ENCODE measurements at regions not wholly inside any gene's neighbourhood (a gene's known extent, or its start where the extent isn't known, plus 50 kb on each side); places are given as distances from the start of the nearest gene placed in this dataset.

GRCh38 chr11:127202105-127202504 is 201.5 kb upstream of the KIRREL3 start:
- no peak overlapping the region for H3K4me3 ChIP-seq
- H3K36me3 ChIP-seq, result no peaks in the 10 kb centered on the region
- TF ChIP-seq POLR2AphosphoS5 (IDR thresholded peaks at IDR 0.05), result no peak
- TF ChIP-seq POLR2A (IDR thresholded peaks at IDR 0.05), result no peak
- no peak for TF ChIP-seq CTCF (IDR thresholded peaks at IDR 0.05)
- no peaks in the 10 kb centered on the region for H3K9me3 ChIP-seq
- intact Hi-C loops (cut with DNase I), result no loop called here
- H3K27me3 ChIP-seq (replicated peaks; ENCODE audit: insufficient read depth), result no peaks in the 10 kb centered on the region
- no peak overlapping the region for H3K27ac ChIP-seq
- no peaks in the 10 kb centered on the region for H3K4me1 ChIP-seq (replicated peaks)
- no peak for DNase-seq (ENCODE audit: low spot score)

- no peak overlapping the region for H3K4me3 ChIP-seq
- TF ChIP-seq POLR2A (IDR thresholded peaks at IDR 0.05), result no peak
- no peak for TF ChIP-seq CTCF (IDR thresholded peaks at IDR 0.05)
- TF ChIP-seq POLR2AphosphoS5 (IDR thresholded peaks at IDR 0.05), result no peak
- WGBS, result 56% methylated on average over 3 of the region's 3 CpGs
These were observed 198.8 kb upstream of the KIRREL3 start for GRCh38 chr11:127199306-127199801.

GRCh38 chr11:127195501-127196120 is 195.0 kb upstream of the KIRREL3 start:
- no peaks in the 10 kb centered on the region for H3K9me3 ChIP-seq
- intact Hi-C loops (cut with DNase I), result no loop called here
- H3K27ac ChIP-seq, result no peak overlapping the region
- TF ChIP-seq POLR2A (IDR thresholded peaks at IDR 0.05) (no peak), POLR2AphosphoS5 (IDR thresholded peaks at IDR 0.05) (no peak), CTCF (IDR thresholded peaks at IDR 0.05) (no peak)
- H3K27me3 ChIP-seq (replicated peaks; ENCODE audit: insufficient read depth), result no peaks in the 10 kb centered on the region
- no peak overlapping the region for H3K4me3 ChIP-seq
- no peaks in the 10 kb centered on the region for H3K36me3 ChIP-seq
- DNase-seq (ENCODE audit: low spot score), result no peak
- no peaks in the 10 kb centered on the region for H3K4me1 ChIP-seq (replicated peaks)
- WGBS, result 24% methylated on average over 8 of the region's 8 CpGs

More at GRCh38 chr11:127199306-127199801, 198.8 kb upstream of the KIRREL3 start:
- Histone ChIP-seq H3K27me3 (replicated peaks; ENCODE audit: insufficient read depth) (no peaks in the 10 kb centered on the region), H3K9me3 (no peaks in the 10 kb centered on the region), H3K36me3 (no peaks in the 10 kb centered on the region), H3K4me1 (replicated peaks) (no peaks in the 10 kb centered on the region), H3K27ac (no peak overlapping the region)
- intact Hi-C loops (cut with DNase I), result no loop called here
- no peak for DNase-seq (ENCODE audit: low spot score)

- Histone ChIP-seq H3K4me3 (no peak overlapping the region), H3K4me1 (replicated peaks) (no peaks in the 10 kb centered on the region), H3K9me3 (no peaks in the 10 kb centered on the region), H3K27me3 (replicated peaks; ENCODE audit: insufficient read depth) (no peaks in the 10 kb centered on the region), H3K36me3 (no peaks in the 10 kb centered on the region), H3K27ac (no peak overlapping the region)
- WGBS, result 55% methylated on average over 7 of the region's 7 CpGs
- DNase-seq (ENCODE audit: low spot score), result no peak
- no peak for TF ChIP-seq POLR2A (IDR thresholded peaks at IDR 0.05)
- TF ChIP-seq POLR2AphosphoS5 (IDR thresholded peaks at IDR 0.05), result no peak
- TF ChIP-seq CTCF (IDR thresholded peaks at IDR 0.05), result no peak
- intact Hi-C loops (cut with DNase I), result no loop called here
These were observed 194.0 kb upstream of the KIRREL3 start for GRCh38 chr11:127194521-127194920.

- Histone ChIP-seq H3K27me3 (replicated peaks; ENCODE audit: insufficient read depth) (no peaks in the 10 kb centered on the region), H3K27ac (no peak overlapping the region), H3K4me3 (no peak overlapping the region), H3K4me1 (replicated peaks) (no peaks in the 10 kb centered on the region), H3K9me3 (no peaks in the 10 kb centered on the region), H3K36me3 (no peaks in the 10 kb centered on the region)
- intact Hi-C loops (cut with DNase I), result no loop called here
- no peak for DNase-seq (ENCODE audit: low spot score)
- TF ChIP-seq CTCF (IDR thresholded peaks at IDR 0.05), result no peak
- no peak for TF ChIP-seq POLR2AphosphoS5 (IDR thresholded peaks at IDR 0.05)
- no peak for TF ChIP-seq POLR2A (IDR thresholded peaks at IDR 0.05)
- WGBS, result 82% methylated on average over 3 of the region's 3 CpGs
These were observed 193.4 kb upstream of the KIRREL3 start for GRCh38 chr11:127193950-127194349.

All from prostate gland (tissue), 2 donors.